ENCODE measurements at regions not wholly inside any gene's neighbourhood (a gene's known extent, or its start where the extent isn't known, plus 50 kb on each side); places are given as distances from the start of the nearest gene placed in this dataset.
"Not testable (repeated sequence)": the region's sequence is repeated elsewhere in the genome, so short reads cannot be mapped to it uniquely, and the experiment has no call there.

DNA sequence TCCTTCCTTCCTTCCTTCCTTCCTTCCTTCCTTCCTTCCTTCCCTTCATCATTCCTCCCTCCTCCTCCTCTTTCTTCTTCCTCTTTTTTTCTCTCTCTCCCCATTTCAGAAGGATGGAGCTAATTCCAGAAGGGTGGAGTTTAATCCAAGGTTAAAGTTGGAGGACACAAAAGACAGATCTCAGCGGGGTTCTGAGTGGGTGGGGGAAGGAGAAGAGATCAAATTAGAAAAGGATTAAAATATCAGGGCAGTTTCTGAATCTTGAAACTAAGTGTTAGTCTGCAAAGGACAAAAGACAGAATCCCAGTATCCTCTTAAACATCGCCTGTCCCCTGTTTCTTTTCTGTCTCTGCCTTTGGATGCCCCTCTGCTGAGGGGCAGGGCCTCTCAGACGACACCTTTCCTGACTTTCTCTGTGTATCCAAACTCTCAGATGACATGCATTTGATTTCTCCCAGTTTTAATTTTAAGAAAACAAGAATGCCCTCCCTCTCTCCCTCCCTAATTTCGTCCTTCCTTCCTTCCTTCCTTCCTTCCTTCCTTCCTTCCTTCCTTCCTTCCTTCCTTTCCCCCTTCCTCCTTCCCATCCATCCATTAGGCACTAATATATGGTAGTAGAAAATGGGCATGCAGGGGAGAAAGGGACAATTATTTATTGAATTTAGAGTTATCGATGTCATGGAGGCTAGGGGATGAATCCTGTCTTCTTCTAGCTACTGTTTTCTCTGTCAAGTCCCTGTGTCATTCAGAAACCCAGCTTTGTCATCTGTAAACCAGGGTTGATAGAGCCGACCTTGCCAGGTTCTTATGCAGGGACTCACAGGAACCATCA is 269.1 kb downstream of the VRK1 start:
- no peaks in the 10 kb centered on the region for H3K9me3 Mint-ChIP-seq (ENCODE audit: unreplicated experiment)
- TF ChIP-seq, protein P1, sequence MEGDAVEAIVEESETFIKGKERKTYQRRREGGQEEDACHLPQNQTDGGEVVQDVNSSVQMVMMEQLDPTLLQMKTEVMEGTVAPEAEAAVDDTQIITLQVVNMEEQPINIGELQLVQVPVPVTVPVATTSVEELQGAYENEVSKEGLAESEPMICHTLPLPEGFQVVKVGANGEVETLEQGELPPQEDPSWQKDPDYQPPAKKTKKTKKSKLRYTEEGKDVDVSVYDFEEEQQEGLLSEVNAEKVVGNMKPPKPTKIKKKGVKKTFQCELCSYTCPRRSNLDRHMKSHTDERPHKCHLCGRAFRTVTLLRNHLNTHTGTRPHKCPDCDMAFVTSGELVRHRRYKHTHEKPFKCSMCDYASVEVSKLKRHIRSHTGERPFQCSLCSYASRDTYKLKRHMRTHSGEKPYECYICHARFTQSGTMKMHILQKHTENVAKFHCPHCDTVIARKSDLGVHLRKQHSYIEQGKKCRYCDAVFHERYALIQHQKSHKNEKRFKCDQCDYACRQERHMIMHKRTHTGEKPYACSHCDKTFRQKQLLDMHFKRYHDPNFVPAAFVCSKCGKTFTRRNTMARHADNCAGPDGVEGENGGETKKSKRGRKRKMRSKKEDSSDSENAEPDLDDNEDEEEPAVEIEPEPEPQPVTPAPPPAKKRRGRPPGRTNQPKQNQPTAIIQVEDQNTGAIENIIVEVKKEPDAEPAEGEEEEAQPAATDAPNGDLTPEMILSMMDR (IDR thresholded peaks at IDR 0.05; ENCODE audit: unreplicated experiment): no peak
- no peak overlapping the region for H3K27ac Mint-ChIP-seq (ENCODE audit: unreplicated experiment)
- no peak for DNase-seq (ENCODE audit: low spot score)
- peaks cover 6% of the 10 kb centered on the region for H3K27me3 Mint-ChIP-seq (ENCODE audit: unreplicated experiment)
- H3K4me3 Mint-ChIP-seq (ENCODE audit: unreplicated experiment): no peak overlapping the region
- no peaks in the 10 kb centered on the region for H3K4me1 Mint-ChIP-seq (ENCODE audit: unreplicated experiment)
- H3K36me3 Mint-ChIP-seq (ENCODE audit: low read depth, unreplicated experiment): no peaks in the 10 kb centered on the region

GRCh38 chr14:97068293-97068692 is 271.1 kb downstream of the VRK1 start:
- not testable (repeated sequence) for H3K36me3 Mint-ChIP-seq (ENCODE audit: low read depth, unreplicated experiment); H3K4me3 Mint-ChIP-seq (ENCODE audit: unreplicated experiment); DNase-seq (ENCODE audit: low spot score); H3K27me3 Mint-ChIP-seq (ENCODE audit: unreplicated experiment); H3K27ac Mint-ChIP-seq (ENCODE audit: unreplicated experiment); H3K4me1 Mint-ChIP-seq (ENCODE audit: unreplicated experiment); H3K9me3 Mint-ChIP-seq (ENCODE audit: unreplicated experiment)

GRCh38 chr14:97070259-97070658 is 273.1 kb downstream of the VRK1 start:
- H3K4me1 Mint-ChIP-seq (ENCODE audit: unreplicated experiment): no peaks in the 10 kb centered on the region
- H3K27me3 Mint-ChIP-seq (ENCODE audit: unreplicated experiment): peaks cover 6% of the 10 kb centered on the region
- no peak overlapping the region for H3K4me3 Mint-ChIP-seq (ENCODE audit: unreplicated experiment)
- no peaks in the 10 kb centered on the region for H3K36me3 Mint-ChIP-seq (ENCODE audit: low read depth, unreplicated experiment)
- TF ChIP-seq, protein P1 (IDR thresholded peaks at IDR 0.05; ENCODE audit: unreplicated experiment): no peak
- no peak overlapping the region for H3K27ac Mint-ChIP-seq (ENCODE audit: unreplicated experiment)
- H3K9me3 Mint-ChIP-seq (ENCODE audit: unreplicated experiment): no peaks in the 10 kb centered on the region
- DNase-seq (ENCODE audit: low spot score): no peak

DNA sequence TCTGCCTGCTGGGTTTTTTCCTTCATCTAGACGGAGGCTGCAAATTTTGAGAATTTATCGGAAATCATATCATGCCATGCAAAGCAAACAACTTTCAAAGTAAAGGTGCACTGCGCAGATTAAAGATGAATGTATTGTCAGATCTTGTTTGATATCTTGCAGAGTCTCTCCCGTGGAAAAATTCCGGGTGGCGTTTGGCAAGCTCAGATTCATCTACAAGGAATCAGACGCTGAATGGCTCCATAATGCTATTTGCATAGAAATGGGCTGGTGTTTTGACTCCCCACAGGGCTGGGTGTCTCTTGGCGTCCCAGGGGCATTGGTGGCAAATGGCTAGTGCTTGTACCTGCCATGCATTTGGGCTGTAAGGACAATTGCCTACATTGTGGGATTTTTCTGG is 274.0 kb downstream of the VRK1 start:
- H3K27ac Mint-ChIP-seq (ENCODE audit: unreplicated experiment): no peak overlapping the region
- TF ChIP-seq, protein P1 (IDR thresholded peaks at IDR 0.05; ENCODE audit: unreplicated experiment): no peak
- no peaks in the 10 kb centered on the region for H3K9me3 Mint-ChIP-seq (ENCODE audit: unreplicated experiment)
- peaks cover 5% of the 10 kb centered on the region for H3K27me3 Mint-ChIP-seq (ENCODE audit: unreplicated experiment)
- H3K36me3 Mint-ChIP-seq (ENCODE audit: low read depth, unreplicated experiment): no peaks in the 10 kb centered on the region
- no peak for DNase-seq (ENCODE audit: low spot score)
- no peaks in the 10 kb centered on the region for H3K4me1 Mint-ChIP-seq (ENCODE audit: unreplicated experiment)
- no peak overlapping the region for H3K4me3 Mint-ChIP-seq (ENCODE audit: unreplicated experiment)

GRCh38 chr14:97073622-97074021 is 276.4 kb downstream of the VRK1 start:
- peaks cover 2% of the 10 kb centered on the region for H3K27me3 Mint-ChIP-seq (ENCODE audit: unreplicated experiment)
- H3K4me1 Mint-ChIP-seq (ENCODE audit: unreplicated experiment): no peaks in the 10 kb centered on the region
- no peak for DNase-seq (ENCODE audit: low spot score)
- H3K9me3 Mint-ChIP-seq (ENCODE audit: unreplicated experiment): no peaks in the 10 kb centered on the region
- no peak overlapping the region for H3K27ac Mint-ChIP-seq (ENCODE audit: unreplicated experiment)
- H3K4me3 Mint-ChIP-seq (ENCODE audit: unreplicated experiment): no peak overlapping the region
- TF ChIP-seq, protein P1 (IDR thresholded peaks at IDR 0.05; ENCODE audit: unreplicated experiment): no peak
- no peaks in the 10 kb centered on the region for H3K36me3 Mint-ChIP-seq (ENCODE audit: low read depth, unreplicated experiment)
